Kidney epithelial cell (primary cell): ENCODE measurements at regions not wholly inside any gene's neighbourhood (a gene's known extent, or its start where the extent isn't known, plus 50 kb on each side); places are given as distances from the start of the nearest gene placed in this dataset.
A peak's percentile ranks its signal among the peaks of the same experiment; 100 is the strongest.

Experiments used
- DNase-seq: peaks from one replicate; pipeline ENCODE4 v3.0.0-alpha.2; 2010; ENCODE audit warnings: low read depth
- H3K27me3 ChIP-seq: 2 replicates; pipeline ENCODE4 v1.6.0; 2011; ENCODE audit warnings: low read length; ENCODE audit not compliant: control insufficient read depth, insufficient read depth
- H3K36me3 ChIP-seq: 2 replicates; pipeline ENCODE4 v1.5.1; 2011; ENCODE audit warnings: low read length; ENCODE audit not compliant: control insufficient read depth, insufficient read depth
- H3K4me3 ChIP-seq: 2 replicates; pipeline ENCODE4 v1.5.1; 2011; ENCODE audit warnings: low read depth, mild to moderate bottlenecking, control low read depth, low read length
- CTCF ChIP-seq: IDR thresholded peaks from 2 replicates; pipeline ENCODE4 v1.5.1; 2011; ENCODE audit warnings: mild to moderate bottlenecking, moderate library complexity, low read length, control low read depth, inconsistent platforms; ENCODE audit not compliant: insufficient read depth, poor library complexity, severe bottlenecking

- H3K27me3 ChIP-seq = no peaks in the 10 kb centered on the region
- no peak overlapping the region for H3K4me3 ChIP-seq
- no peaks in the 10 kb centered on the region for H3K36me3 ChIP-seq
- no peak for TF ChIP-seq CTCF
- DNase-seq = no peak
Measured at GRCh38 chr11:37298173-37298572, 700.1 kb upstream of the RAG2 start.

- TF ChIP-seq CTCF = no peak
- no peak for DNase-seq
- no peaks in the 10 kb centered on the region for H3K36me3 ChIP-seq
Measured at GRCh38 chr11:37286890-37287289, 688.9 kb upstream of the RAG2 start.

GRCh38 chr11:37282367-37282766 lies 684.3 kb upstream of the RAG2 start:
- no peak overlapping the region for H3K4me3 ChIP-seq
- no peaks in the 10 kb centered on the region for H3K27me3 ChIP-seq
- DNase-seq = no peak
- H3K36me3 ChIP-seq = no peaks in the 10 kb centered on the region
- TF ChIP-seq CTCF = no peak

More at GRCh38 chr11:37286890-37287289, 688.9 kb upstream of the RAG2 start:
- no peak overlapping the region for H3K4me3 ChIP-seq
- no peaks in the 10 kb centered on the region for H3K27me3 ChIP-seq

- Histone ChIP-seq H3K4me3 (no peak overlapping the region), H3K36me3 (no peaks in the 10 kb centered on the region), H3K27me3 (no peaks in the 10 kb centered on the region)
- no peak for TF ChIP-seq CTCF
- DNase-seq = no peak
Measured at GRCh38 chr11:37280200-37280599, 682.2 kb upstream of the RAG2 start.

GRCh38 chr11:37277896-37278465 lies 679.9 kb upstream of the RAG2 start:
- Histone ChIP-seq H3K27me3 (no peaks in the 10 kb centered on the region), H3K4me3 (no peak overlapping the region), H3K36me3 (no peaks in the 10 kb centered on the region)
- DNase-seq = no peak
- no peak for TF ChIP-seq CTCF

GRCh38 chr11:37264783-37265182 lies 666.7 kb upstream of the RAG2 start:
- Histone ChIP-seq H3K4me3 (no peak overlapping the region), H3K27me3 (no peaks in the 10 kb centered on the region), H3K36me3 (no peaks in the 10 kb centered on the region)
- no peak for TF ChIP-seq CTCF
- DNase-seq = peak; percentile 2
